ENCODE measurements at regions not wholly inside any gene's neighbourhood (a gene's known extent, or its start where the extent isn't known, plus 50 kb on each side); places are given as distances from the start of the nearest gene placed in this dataset.

DNA sequence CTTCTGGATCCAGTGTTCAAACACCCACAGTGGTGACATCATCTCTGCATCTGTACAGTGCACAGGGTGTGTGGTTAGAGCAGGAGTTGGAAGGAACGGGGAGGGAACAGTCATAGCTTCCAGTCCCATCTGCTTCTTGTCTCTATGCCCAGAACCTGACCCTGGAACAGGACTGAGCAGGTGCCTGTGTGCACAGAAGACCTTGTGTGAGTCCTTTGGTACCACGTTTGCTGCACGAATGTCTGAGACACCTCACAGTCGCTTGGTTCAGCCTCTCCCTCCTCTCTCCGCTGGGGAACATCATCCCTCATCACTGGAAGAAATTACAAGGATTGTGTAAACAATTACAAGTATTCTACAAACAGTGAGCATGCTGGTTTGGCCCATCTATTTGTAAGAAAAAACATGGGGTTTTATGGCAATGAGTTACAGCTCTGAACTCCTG lies 243.0 kb upstream of the KLF6 start:
- TF ChIP-seq, protein P1, sequence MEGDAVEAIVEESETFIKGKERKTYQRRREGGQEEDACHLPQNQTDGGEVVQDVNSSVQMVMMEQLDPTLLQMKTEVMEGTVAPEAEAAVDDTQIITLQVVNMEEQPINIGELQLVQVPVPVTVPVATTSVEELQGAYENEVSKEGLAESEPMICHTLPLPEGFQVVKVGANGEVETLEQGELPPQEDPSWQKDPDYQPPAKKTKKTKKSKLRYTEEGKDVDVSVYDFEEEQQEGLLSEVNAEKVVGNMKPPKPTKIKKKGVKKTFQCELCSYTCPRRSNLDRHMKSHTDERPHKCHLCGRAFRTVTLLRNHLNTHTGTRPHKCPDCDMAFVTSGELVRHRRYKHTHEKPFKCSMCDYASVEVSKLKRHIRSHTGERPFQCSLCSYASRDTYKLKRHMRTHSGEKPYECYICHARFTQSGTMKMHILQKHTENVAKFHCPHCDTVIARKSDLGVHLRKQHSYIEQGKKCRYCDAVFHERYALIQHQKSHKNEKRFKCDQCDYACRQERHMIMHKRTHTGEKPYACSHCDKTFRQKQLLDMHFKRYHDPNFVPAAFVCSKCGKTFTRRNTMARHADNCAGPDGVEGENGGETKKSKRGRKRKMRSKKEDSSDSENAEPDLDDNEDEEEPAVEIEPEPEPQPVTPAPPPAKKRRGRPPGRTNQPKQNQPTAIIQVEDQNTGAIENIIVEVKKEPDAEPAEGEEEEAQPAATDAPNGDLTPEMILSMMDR (IDR thresholded peaks at IDR 0.05), result no peak
- TF ChIP-seq POLR2A (IDR thresholded peaks at IDR 0.05), result no peak
